HG03095 (cell line): ENCODE measurements at regions not wholly inside any gene's neighbourhood (a gene's known extent, or its start where the extent isn't known, plus 50 kb on each side); places are given as distances from the start of the nearest gene placed in this dataset.
"Not testable (repeated sequence)": the region's sequence is repeated elsewhere in the genome, so short reads cannot be mapped to it uniquely, and the experiment has no call there.

Source experiments
- ATAC-seq: cut with Tn5 transposase; IDR thresholded peaks from one replicate; pipeline ENCODE4 v1.9.1; 2021; ENCODE audit warnings: moderate library complexity; ENCODE audit not compliant: unreplicated experiment

DNA sequence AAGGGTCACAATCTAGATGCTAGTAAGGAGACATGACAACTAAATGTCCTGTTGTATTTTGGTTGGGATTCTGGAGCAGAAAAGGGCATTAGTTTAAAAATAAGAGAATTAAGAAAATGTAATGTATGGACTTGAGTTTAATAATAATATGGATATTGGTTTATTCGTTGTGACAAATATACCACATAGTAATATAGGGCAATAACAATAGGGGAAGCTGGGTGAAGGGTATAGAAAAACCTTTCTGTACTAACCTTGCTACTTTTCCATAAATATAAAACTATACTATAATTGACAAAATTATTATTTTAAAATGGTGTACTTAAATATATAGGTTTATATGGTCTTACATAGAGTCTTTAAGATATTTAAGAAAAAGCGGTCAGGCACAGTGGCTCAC, 558.9 kb downstream of the PTPRC start:
- no peak for ATAC-seq

- no peak for ATAC-seq
Observed at GRCh38 chr1:199202331-199202730, 563.5 kb downstream of the PTPRC start.

- ATAC-seq = no peak
Observed at GRCh38 chr1:199204231-199204630, 565.4 kb downstream of the PTPRC start.

GRCh38 chr1:199205740-199206441, 567.1 kb downstream of the PTPRC start:
- no peak for ATAC-seq

DNA sequence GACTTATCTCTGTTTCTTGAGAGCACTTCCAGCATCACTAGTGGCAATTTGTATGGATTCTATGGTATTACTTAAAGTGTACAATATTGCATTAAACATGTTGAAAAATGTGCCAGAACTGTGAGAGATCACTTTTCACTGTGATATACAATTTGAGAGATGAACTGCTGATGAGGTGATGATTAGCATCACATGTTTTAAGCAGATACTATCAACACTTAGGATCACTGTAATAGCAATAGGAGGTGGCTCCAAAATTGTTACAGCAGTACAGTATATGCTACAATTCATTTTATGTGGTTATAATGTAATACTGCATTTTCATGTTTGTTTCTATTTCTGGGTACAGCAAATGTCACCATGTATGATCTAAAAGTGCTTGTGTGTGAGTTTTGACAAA, 570.0 kb downstream of the PTPRC start:
- no peak for ATAC-seq

DNA sequence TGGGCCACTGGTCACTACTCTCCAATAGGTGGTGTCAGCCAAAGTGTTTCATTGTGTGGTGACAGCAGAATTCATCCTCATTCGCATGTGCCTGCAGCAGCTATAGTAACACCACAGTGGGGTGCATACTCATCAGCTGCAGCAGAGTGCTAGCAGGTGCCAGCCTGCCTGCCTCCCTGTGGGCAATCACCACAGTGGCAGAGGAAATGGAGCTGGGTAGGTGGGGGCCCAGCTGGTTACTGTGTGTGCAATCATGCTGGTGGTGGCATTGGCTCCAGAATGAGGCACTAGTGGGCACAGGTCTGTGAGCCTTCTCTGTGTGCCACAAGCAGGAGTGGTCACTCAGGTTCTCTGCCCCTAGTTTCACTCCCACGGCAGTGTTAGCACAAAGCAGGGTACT, 579.2 kb downstream of the PTPRC start:
- ATAC-seq = no peak

GRCh38 chr1:199218533-199218932, 579.7 kb downstream of the PTPRC start:
- no peak for ATAC-seq

DNA sequence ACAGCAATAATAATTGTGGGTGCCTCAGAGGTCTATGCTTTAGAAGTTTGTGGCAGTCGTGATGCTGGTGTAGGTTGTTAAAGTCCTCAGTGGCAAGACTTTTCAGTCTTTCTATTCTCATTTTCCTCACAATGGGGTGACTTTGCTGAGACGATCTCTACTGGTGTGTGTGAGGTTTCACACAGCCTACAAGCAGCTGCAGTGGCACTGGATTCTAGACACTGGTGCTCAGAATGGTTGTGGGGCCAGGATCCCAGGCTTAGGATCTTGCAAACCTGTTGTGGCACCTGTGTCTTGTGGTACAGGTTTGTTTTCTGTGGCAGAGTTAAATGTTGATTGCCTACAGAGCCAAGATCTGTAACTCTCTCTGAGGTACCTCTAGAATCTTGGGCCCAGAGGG, 581.2 kb downstream of the PTPRC start:
- ATAC-seq = no peak

GRCh38 chr1:199221371-199222150, 582.7 kb downstream of the PTPRC start:
- ATAC-seq = no peak

DNA sequence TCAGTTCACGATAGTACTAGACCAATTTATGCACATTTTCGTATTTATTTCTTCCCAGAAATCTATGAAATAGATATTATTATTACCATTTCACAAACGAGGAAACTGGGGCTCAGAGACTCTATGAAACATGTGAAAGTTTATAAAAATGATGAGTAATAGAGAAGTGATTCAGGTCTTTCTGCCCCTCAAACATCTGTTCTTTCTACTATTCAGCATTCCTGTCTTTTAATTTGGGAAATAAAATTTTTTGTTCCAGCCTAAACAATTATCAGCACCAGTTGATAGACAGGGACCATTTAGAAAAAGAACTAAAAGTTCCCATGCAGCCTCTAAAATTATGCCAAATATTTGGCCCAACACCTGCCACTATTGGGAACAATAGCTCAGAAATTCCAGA, 585.1 kb downstream of the PTPRC start:
- no peak for ATAC-seq

DNA sequence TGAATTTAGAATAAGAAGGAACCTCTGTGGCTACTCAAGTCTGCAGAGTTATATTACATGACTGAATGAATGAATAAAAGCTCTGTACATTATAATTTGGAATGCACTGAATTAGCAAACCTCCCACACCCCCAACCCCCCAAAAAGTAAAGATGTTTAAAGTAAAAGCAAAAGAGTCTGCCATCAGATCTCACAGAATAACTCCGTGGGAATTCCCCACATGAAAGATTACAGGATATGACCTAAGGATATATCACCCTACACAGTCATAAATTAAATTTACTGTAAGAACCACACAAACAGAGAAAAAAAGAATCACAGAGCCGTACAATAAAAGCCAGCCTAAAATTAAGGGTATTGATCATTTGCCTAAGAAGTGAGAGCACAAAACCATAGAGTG, 587.3 kb downstream of the PTPRC start:
- ATAC-seq = no peak

DNA sequence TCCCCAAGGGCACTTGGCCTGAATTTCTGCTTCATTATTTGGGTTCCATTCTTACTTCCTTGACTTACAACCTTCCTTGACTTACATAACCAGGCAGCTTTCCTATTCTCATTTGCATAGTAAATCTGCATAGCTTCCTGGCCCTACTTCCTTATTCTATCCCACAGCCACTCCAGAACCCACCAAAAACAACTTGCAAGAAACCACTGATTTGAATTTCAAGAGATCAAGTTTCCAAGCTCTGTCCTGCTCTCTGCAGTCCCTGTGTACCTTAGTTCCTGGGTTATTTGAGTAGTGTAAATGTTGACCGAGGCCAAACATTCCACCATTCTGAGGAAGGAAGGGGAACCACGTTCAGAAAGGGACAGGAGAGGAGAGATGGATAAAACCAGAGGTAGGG, 603.3 kb downstream of the PTPRC start:
- no peak for ATAC-seq

DNA sequence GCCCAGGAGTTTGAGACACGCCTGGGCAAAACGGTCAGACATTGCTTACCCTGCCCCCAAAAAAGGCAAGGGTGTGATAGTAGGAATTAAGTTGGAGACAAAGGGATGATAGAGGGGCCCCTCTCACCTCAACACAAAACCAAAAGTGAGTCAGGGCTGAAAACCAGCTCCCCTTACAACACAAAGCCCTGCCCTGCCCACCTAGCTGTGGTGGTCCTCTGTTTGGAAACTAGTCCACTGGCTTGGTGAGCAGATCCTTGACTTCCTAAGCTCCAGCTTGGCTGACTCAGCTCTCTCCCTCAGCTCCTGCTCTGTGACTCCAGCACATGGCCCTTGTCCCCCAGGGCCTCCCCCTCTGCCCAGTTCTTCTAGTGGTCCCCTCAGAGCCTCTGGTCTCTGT, 603.8 kb downstream of the PTPRC start:
- ATAC-seq = no peak

DNA sequence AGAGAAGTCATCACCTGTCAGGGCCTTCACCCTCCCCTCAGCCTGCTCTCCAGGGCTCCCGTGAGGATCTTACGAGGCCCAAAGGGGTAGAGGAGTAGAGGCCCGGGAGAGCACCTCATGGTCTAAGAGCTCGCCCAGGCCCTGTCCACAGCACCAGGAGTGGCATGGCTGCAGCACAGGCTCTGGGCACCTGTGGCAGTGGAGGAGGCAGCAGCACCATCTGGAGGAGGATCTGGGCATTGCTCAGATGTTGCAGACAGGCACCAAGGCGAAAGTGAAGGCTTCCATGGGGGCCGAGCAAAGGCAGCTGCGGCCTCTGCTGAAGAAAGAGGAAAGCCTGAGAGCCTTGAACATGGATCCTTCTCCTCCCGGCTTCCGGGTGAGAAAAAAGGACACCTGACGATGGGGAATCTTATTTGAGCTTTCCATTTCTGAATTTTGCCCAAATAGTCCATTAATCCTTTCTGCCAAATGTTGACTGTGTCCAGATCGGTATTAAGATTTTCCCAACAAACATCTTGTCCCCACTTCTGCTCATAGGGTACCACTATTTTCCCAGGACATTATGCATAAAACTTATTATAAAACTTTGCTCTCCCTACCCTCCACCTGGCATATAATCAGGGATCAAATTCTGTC, 604.7 kb downstream of the PTPRC start:
- ATAC-seq = peak; percentile 99

- no peak for ATAC-seq
Observed at GRCh38 chr1:199245946-199246345, 607.1 kb downstream of the PTPRC start.

GRCh38 chr1:199246716-199247115, 607.9 kb downstream of the PTPRC start:
- no peak for ATAC-seq

DNA sequence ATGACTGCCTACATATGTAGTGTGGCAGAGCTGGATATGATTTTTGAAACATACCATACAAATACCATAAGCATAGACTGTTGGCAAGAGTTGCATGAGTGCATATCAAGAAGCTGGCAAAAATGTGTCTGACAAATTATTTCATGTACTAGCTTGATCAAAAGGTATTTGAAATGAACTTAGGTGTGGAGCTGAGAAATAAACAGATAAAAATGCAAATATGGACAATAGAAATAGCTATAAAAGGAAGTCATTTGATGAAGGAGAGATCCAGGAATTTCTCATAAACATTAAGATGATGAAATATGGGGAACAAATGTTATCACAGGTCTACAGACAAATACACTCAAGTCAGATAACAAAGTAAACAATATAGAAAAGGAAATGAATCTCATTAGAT, 609.1 kb downstream of the PTPRC start:
- ATAC-seq = no peak

GRCh38 chr1:199254040-199254439, 615.2 kb downstream of the PTPRC start:
- ATAC-seq = not testable (repeated sequence)

GRCh38 chr1:199261328-199261727, 622.5 kb downstream of the PTPRC start:
- ATAC-seq = no peak

GRCh38 chr1:199264283-199264682, 625.4 kb downstream of the PTPRC start:
- ATAC-seq = no peak

- ATAC-seq = no peak
Observed at GRCh38 chr1:199264911-199265310, 626.1 kb downstream of the PTPRC start.

- ATAC-seq = no peak
Observed at GRCh38 chr1:199265319-199265718, 626.5 kb downstream of the PTPRC start.
